ENCODE measurements at regions not wholly inside any gene's neighbourhood (a gene's known extent, or its start where the extent isn't known, plus 50 kb on each side); places are given as distances from the start of the nearest gene placed in this dataset.

DNA sequence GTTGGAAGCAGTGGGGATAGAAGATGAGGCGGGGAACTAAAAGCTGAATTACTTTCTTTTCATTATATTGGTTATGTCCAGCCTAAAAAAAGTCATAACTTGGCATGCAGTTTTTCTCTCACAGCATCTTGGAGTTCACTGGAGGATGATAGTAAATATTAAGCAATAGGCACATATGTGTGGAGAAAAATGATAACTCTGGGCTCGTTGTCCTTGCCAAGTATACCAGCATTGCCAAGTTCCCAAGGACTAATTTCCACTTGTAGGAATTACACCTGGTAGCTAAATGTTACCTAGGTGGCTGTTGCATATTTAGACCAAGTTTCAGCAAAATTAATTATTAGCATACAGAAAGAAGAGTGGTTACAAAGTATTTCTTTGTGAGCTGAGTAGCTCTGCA, 1007.6 kb downstream of the ANKRD7 start:
- TF ChIP-seq, protein P1, sequence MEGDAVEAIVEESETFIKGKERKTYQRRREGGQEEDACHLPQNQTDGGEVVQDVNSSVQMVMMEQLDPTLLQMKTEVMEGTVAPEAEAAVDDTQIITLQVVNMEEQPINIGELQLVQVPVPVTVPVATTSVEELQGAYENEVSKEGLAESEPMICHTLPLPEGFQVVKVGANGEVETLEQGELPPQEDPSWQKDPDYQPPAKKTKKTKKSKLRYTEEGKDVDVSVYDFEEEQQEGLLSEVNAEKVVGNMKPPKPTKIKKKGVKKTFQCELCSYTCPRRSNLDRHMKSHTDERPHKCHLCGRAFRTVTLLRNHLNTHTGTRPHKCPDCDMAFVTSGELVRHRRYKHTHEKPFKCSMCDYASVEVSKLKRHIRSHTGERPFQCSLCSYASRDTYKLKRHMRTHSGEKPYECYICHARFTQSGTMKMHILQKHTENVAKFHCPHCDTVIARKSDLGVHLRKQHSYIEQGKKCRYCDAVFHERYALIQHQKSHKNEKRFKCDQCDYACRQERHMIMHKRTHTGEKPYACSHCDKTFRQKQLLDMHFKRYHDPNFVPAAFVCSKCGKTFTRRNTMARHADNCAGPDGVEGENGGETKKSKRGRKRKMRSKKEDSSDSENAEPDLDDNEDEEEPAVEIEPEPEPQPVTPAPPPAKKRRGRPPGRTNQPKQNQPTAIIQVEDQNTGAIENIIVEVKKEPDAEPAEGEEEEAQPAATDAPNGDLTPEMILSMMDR (IDR thresholded peaks at IDR 0.05 in 4 of 5, conservative IDR thresholded peaks at IDR 0.05 in 1 of 5) = no peak
- TF ChIP-seq POLR2A (IDR thresholded peaks at IDR 0.05) = no peak

All from gastrocnemius medialis (tissue), 4 donors.